ENCODE measurements at regions not wholly inside any gene's neighbourhood (a gene's known extent, or its start where the extent isn't known, plus 50 kb on each side); places are given as distances from the start of the nearest gene placed in this dataset.

- Mint-ChIP-seq H3K4me3 (no peak overlapping the region), H3K9me3 (no peaks in the 10 kb centered on the region), H3K27ac (no peak overlapping the region), H3K27me3 (ENCODE audit: low read depth) (0 out of 2 replicates have a peak, but pooled peaks cover 2% of the 10 kb centered on the region), H3K4me1 (no peaks in the 10 kb centered on the region), H3K36me3 (ENCODE audit: insufficient read depth in 1 of 3, low read depth in 3 of 3) (no peaks in the 10 kb centered on the region)
- Histone ChIP-seq H2AFZ (ENCODE audit: low read length) (no peak overlapping the region), H4K91ac (ENCODE audit: insufficient read length, low read depth, low read length) (no peak overlapping the region), H4K8ac (replicated peaks; ENCODE audit: insufficient read length, low read depth, low read length) (no peak overlapping the region), H4K5ac (ENCODE audit: insufficient read length, low read depth, low read length) (no peak overlapping the region), H2BK20ac (ENCODE audit: low read depth, low read length, poor library complexity, severe bottlenecking) (no peak overlapping the region), H3K9ac (ENCODE audit: extremely low read depth, insufficient read length, low read length) (no peak overlapping the region), H3K27ac (ENCODE audit: insufficient read length, low read depth, low read length) (no peak overlapping the region), H3K56ac (ENCODE audit: insufficient read length, low read depth, low read length) (no peak overlapping the region), H2BK15ac (ENCODE audit: low read depth, low read length) (no peak overlapping the region), H2BK5ac (ENCODE audit: insufficient read length, low read length) (no peak overlapping the region), H3T11ph (ENCODE audit: low read length) (no peak overlapping the region), H3K4ac (ENCODE audit: low read depth, low read length) (no peak overlapping the region), H4K20me1 (ENCODE audit: control insufficient read depth, insufficient read depth, insufficient read length) (no peaks in the 10 kb centered on the region), H3K79me1 (ENCODE audit: insufficient read depth, low read depth, low read length, poor library complexity, severe bottlenecking) (no peaks in the 10 kb centered on the region), H3K4me1 (ENCODE audit: insufficient read depth, low read length) (no peaks in the 10 kb centered on the region), H3K18ac (ENCODE audit: insufficient read length, low read depth, low read length) (no peak overlapping the region), H3K23me2 (ENCODE audit: insufficient read length, low read depth, low read length, poor library complexity, severe bottlenecking) (no peaks in the 10 kb centered on the region), H3K23ac (ENCODE audit: insufficient read length, low read depth, low read length) (no peak overlapping the region), H2BK120ac (ENCODE audit: low read depth, low read length, poor library complexity, severe bottlenecking) (no peak overlapping the region), H3K79me2 (ENCODE audit: insufficient read depth, low read length) (no peaks in the 10 kb centered on the region), H2BK12ac (ENCODE audit: insufficient read length, low read depth, low read length) (no peak overlapping the region), H3K14ac (ENCODE audit: insufficient read depth, low read length) (no peak overlapping the region), H3K9me3 (ENCODE audit: control insufficient read depth, low read depth, low read length) (no peaks in the 10 kb centered on the region), H2AK5ac (ENCODE audit: insufficient read length, low read length) (no peak overlapping the region), H3K4me2 (ENCODE audit: insufficient read depth, insufficient read length, low read length) (no peak overlapping the region), H3K27me3 (ENCODE audit: insufficient read depth, low read length) (no peaks in the 10 kb centered on the region)
- WGBS (ENCODE audit: extremely low coverage, insufficient read length, low lambda C conversion rate) = no CpG with 5 or more reads among the region's 3 CpGs
- no peak for TF ChIP-seq CTCF (conservative IDR thresholded peaks at IDR 0.05)
- DNase-seq = no peak
Measured at GRCh38 chr13:70616847-70617246, 508.6 kb upstream of the KLHL1 start.
